HCT116 (cell line): ENCODE measurements at regions not wholly inside any gene's neighbourhood (a gene's known extent, or its start where the extent isn't known, plus 50 kb on each side); places are given as distances from the start of the nearest gene placed in this dataset.

Experiments
- ATAC-seq: fragments of 200-7000 bp; cut with Tn5 transposase; 2 replicates; pipeline ENCODE4 v1.9.1; 2020; ENCODE audit warnings: mild to moderate bottlenecking, moderate library complexity
- BruUV-seq: library from RNA; stranded (reverse); fragments of 400-500 nt; replicated peaks from 2 replicates; lab custom pipeline; 2021; lab: Mats Ljungman, UMichigan
- CTCF ChIA-PET: fragments of 300-600 bp; sonication (Branson Sonifier 250); formaldehyde crosslinking; loops from one replicate; lab custom pipeline; 2021; ENCODE audit warnings: antibody characterized with exemption; lab: Charles Lee
- POLR2A ChIA-PET: fragments of 300-600, 350-600 bp; sonication (Branson Sonifier 250); formaldehyde crosslinking; loops from one replicate; lab custom pipeline; 2021; ENCODE audit warnings: antibody characterized with exemption; lab: Charles Lee
- RAD21 ChIA-PET, 2 experiments: fragments of 300-600 bp; sonication (Branson Sonifier 250); formaldehyde crosslinking; loops; one replicate each; lab custom pipeline; 2023; ENCODE audit warnings: low total read pairs in 2 of 2; ENCODE audit not compliant: uncharacterized antibody in 2 of 2, unreplicated experiment in 2 of 2, low non-redundant PET in 1 of 2; lab: Charles Lee
- DNase-seq: peaks from one replicate; pipeline ENCODE4 v3.0.0-alpha.2; 2010; ENCODE audit warnings: low read depth, low spot score
- H2AFZ ChIP-seq: fragments of 200-600 bp; shearing (Covaris generic), sonication (generic); 2 replicates; pipeline ENCODE4 v1.6.1; 2017; ENCODE audit warnings: low read depth, mixed run types, mixed read lengths, antibody characterized with exemption, low read length; ENCODE audit not compliant: poor library complexity, severe bottlenecking
- H3K27ac ChIP-seq: 2 replicates; pipeline ENCODE4 v1.5.1; 2012; ENCODE audit warnings: low read depth, low read length
- H3K27me3 ChIP-seq: fragments of 200-600 bp; sonication (generic); 2 replicates; pipeline ENCODE4 v1.6.1; 2016; ENCODE audit warnings: mixed run types, low read length, mixed read lengths; ENCODE audit not compliant: insufficient read depth
- H3K36me3 ChIP-seq, 2 experiments: fragments of 200-500 bp in 1 of 2; fragments of 200-600 bp in 1 of 2; sonication (Bioruptor generic) in 1 of 2; sonication (generic) in 1 of 2; 2 replicates each; pipeline versions ENCODE4 v1.5.1 to v1.6.1; 2014 to 2016; ENCODE audit warnings: low read length in 2 of 2, inconsistent platforms in 1 of 2, mixed read lengths in 1 of 2, mixed run types in 1 of 2; ENCODE audit not compliant: insufficient read depth in 2 of 2, control insufficient read depth in 1 of 2
- H3K4me1 ChIP-seq, 2 experiments: fragments of 200-600 bp in 1 of 2; sonication (generic) in 1 of 2; 2 replicates each; pipeline versions ENCODE4 v1.5.1 to v1.6.1; 2012 to 2017; ENCODE audit warnings: low read length in 2 of 2, inconsistent platforms in 1 of 2, mild to moderate bottlenecking in 1 of 2, mixed read lengths in 1 of 2, mixed run types in 1 of 2, moderate library complexity in 1 of 2; ENCODE audit not compliant: insufficient read depth in 2 of 2, control insufficient read depth in 1 of 2
- H3K4me2 ChIP-seq: fragments of 200-600 bp; sonication (generic); 2 replicates; pipeline ENCODE4 v1.6.1; 2017; ENCODE audit warnings: mixed run types, low read length, mixed read lengths
- H3K4me3 ChIP-seq, 2 experiments: fragments of 200-600 bp in 1 of 2; sonication (generic) in 1 of 2; replicated peaks in 1 of 2; 2 replicates each; pipeline ENCODE4 v1.5.1; 2011 to 2016; ENCODE audit warnings: low read length in 2 of 2, control low read depth in 1 of 2, low read depth in 1 of 2, mild to moderate bottlenecking in 1 of 2, mixed read lengths in 1 of 2, mixed run types in 1 of 2
- H3K79me2 ChIP-seq: fragments of 200-600 bp; sonication (generic); 2 replicates; pipeline ENCODE4 v1.6.1; 2017; ENCODE audit warnings: mild to moderate bottlenecking, mixed run types, low read length, moderate library complexity, mixed read lengths; ENCODE audit not compliant: insufficient read depth
- H3K9ac ChIP-seq: fragments of 200-600 bp; sonication (generic); 2 replicates; pipeline ENCODE4 v1.6.1; 2016; ENCODE audit warnings: low read length, mixed read lengths
- H3K9me2 ChIP-seq: fragments of 200-600 bp; sonication (generic), shearing (Covaris generic); 2 replicates; pipeline ENCODE4 v1.6.1; 2017; ENCODE audit warnings: mixed run types, mild to moderate bottlenecking, moderate library complexity; ENCODE audit not compliant: insufficient read depth
- H3K9me3 ChIP-seq, 2 experiments: fragments of 200-500 bp in 1 of 2; fragments of 200-600 bp in 1 of 2; sonication (Bioruptor generic) in 1 of 2; sonication (generic) in 1 of 2; 2 replicates each; pipeline ENCODE4 v1.6.1; 2014 to 2017; ENCODE audit warnings: low read length in 2 of 2, mixed read lengths in 2 of 2, inconsistent platforms in 1 of 2, low read depth in 1 of 2, mild to moderate bottlenecking in 1 of 2, mixed run types in 1 of 2, moderate library complexity in 1 of 2; ENCODE audit not compliant: control insufficient read depth in 1 of 2, insufficient read depth in 1 of 2
- H4K20me1 ChIP-seq: fragments of 200-600 bp; sonication (generic), shearing (Covaris generic); 2 replicates; pipeline ENCODE4 v1.6.1; 2017; ENCODE audit warnings: mixed run types, mild to moderate bottlenecking, moderate library complexity; ENCODE audit not compliant: insufficient read depth
- CEBPB ChIP-seq: IDR thresholded peaks from 2 replicates; pipeline ENCODE4 v1.6.1; 2012; ENCODE audit warnings: low read depth
- EGR1 ChIP-seq: IDR thresholded peaks from 2 replicates; pipeline ENCODE4 v1.6.1; 2012; ENCODE audit warnings: low read depth
- ELF1 ChIP-seq: IDR thresholded peaks from 2 replicates; pipeline ENCODE4 v1.6.1; 2012; ENCODE audit warnings: low read depth, borderline replicate concordance
- EZH2 ChIP-seq: fragments of 200-600 bp; sonication (generic); IDR thresholded peaks from 2 replicates; pipeline ENCODE4 v1.6.1; 2017; ENCODE audit warnings: antibody characterized with exemption, mixed run types
- EZH2phosphoT487 ChIP-seq: fragments of 200-600 bp; IDR thresholded peaks from 2 replicates; pipeline ENCODE4 v1.6.1; 2018; ENCODE audit warnings: antibody characterized with exemption, borderline replicate concordance
- FOSL1 ChIP-seq: IDR thresholded peaks from 2 replicates; pipeline ENCODE4 v1.6.1; 2012; ENCODE audit warnings: low read depth
- JUND ChIP-seq: IDR thresholded peaks from 2 replicates; pipeline ENCODE4 v1.6.1; 2012
- POLR2A ChIP-seq: IDR thresholded peaks from 2 replicates; pipeline ENCODE4 v1.7.0; 2011; ENCODE audit warnings: borderline replicate concordance; ENCODE audit not compliant: insufficient read depth, insufficient read length; ENCODE audit errors: extremely low read depth
- POLR2AphosphoS5 ChIP-seq: IDR thresholded peaks from 2 replicates; pipeline ENCODE4 v1.6.1; 2011; ENCODE audit warnings: mild to moderate bottlenecking, low read depth, low read length, moderate library complexity
- RAD21 ChIP-seq: IDR thresholded peaks from 2 replicates; pipeline ENCODE4 v1.6.1; 2012; ENCODE audit warnings: low read depth, mild to moderate bottlenecking
- SIN3A ChIP-seq: IDR thresholded peaks from 2 replicates; pipeline ENCODE4 v1.6.1; 2012; ENCODE audit warnings: low read depth
- SP1 ChIP-seq: IDR thresholded peaks from 2 replicates; pipeline ENCODE4 v1.6.1; 2012; ENCODE audit warnings: low read depth
- SRF ChIP-seq: IDR thresholded peaks from 2 replicates; pipeline ENCODE4 v1.6.1; 2012; ENCODE audit warnings: low read depth
- TCF7L2 ChIP-seq: IDR thresholded peaks from 2 replicates; pipeline ENCODE4 v1.7.0; 2011; ENCODE audit warnings: borderline replicate concordance, inconsistent platforms; ENCODE audit not compliant: insufficient read depth, insufficient read length; ENCODE audit errors: extremely low read depth
- YY1 ChIP-seq: IDR thresholded peaks from 2 replicates; pipeline ENCODE4 v1.6.1; 2011; ENCODE audit warnings: low read length, low read depth, moderate library complexity, mild to moderate bottlenecking; ENCODE audit not compliant: insufficient replicate concordance; ENCODE audit errors: extremely low read depth
- ZFX ChIP-seq: fragments of 450-650 bp; IDR thresholded peaks from 2 replicates; pipeline ENCODE4 v1.6.1; 2017
- intact Hi-C: fragments of 100-400 bp; cut with micrococcal nuclease; formaldehyde crosslinking; loops from 2 replicates; pipeline ENCODE4 v1.10.0; 2022
- TF ChIP-seq, protein P1 (sequence below): IDR thresholded peaks from 2 replicates; pipeline ENCODE4 v1.6.1; 2012
- TF ChIP-seq, protein P2 (sequence below): IDR thresholded peaks from 2 replicates; pipeline ENCODE4 v1.6.1; 2011; ENCODE audit warnings: mild to moderate bottlenecking, low read length, moderate library complexity; ENCODE audit not compliant: insufficient replicate concordance; ENCODE audit errors: extremely low read depth
- TF ChIP-seq, protein P3 (sequence below): IDR thresholded peaks from 2 replicates; pipeline ENCODE4 v1.6.1; 2012

DNA sequence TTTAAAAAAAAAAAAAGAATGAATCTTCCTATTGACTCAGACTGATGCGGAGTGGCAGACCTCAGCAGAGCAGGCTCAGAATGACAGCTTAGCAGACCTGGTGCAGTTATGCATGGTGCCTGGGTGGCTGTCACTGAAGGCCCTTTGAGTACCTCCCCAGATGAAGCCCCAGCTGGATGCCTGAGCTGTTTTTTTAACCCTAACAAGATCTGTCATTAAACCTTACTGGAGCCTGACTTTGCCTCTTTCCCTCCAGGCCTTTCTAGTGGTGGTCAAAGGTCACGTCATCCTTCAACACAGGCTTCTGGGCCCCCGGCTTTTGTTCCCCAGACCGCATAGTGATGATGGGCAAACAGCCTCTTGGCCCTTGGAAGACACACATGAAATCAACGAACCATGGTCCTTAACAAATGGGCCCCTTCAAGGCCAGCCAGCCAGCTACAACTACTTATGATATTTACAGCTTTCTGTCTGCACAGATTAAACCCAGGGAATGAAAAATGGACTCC is 138.3 kb upstream of the CYP1B1 start:
- no peak overlapping the region for H3K4me3 ChIP-seq
- H4K20me1 ChIP-seq = no peaks in the 10 kb centered on the region
- no peak for DNase-seq
- H3K9me2 ChIP-seq = no peaks in the 10 kb centered on the region
- peaks cover 5 to 6% of the 10 kb centered on the region in 2 experiments; a peak in 2 of 4 replicates for H3K4me1 ChIP-seq
- no peak overlapping the region for H2AFZ ChIP-seq
- no peak overlapping the region for H3K27ac ChIP-seq
- no peaks in the 10 kb centered on the region for H3K36me3 ChIP-seq
- POLR2A ChIA-PET = no interaction called here
- RAD21 ChIA-PET = no interaction called here
- ATAC-seq = no peak
- intact Hi-C loops = no loop called here
- CTCF ChIA-PET = no interaction called here
- BruUV-seq = no TSS peak
- H3K79me2 ChIP-seq = no peaks in the 10 kb centered on the region
- H3K9ac ChIP-seq = no peak overlapping the region
- H3K9me3 ChIP-seq = no peaks in the 10 kb centered on the region
- no peak overlapping the region for H3K4me2 ChIP-seq
- TF ChIP-seq EZH2phosphoT487 (no peak), POLR2A (no peak), EZH2 (no peak), SP1 (no peak), CEBPB (no peak), YY1 (no peak), SRF (no peak), POLR2AphosphoS5 (no peak), ELF1 (no peak), JUND (no peak), RAD21 (no peak), SIN3A (no peak), EGR1 (no peak), FOSL1 (no peak), ZFX (no peak), TCF7L2 (no peak)
- TF ChIP-seq, protein P1, sequence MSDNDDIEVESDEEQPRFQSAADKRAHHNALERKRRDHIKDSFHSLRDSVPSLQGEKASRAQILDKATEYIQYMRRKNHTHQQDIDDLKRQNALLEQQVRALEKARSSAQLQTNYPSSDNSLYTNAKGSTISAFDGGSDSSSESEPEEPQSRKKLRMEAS = no peak
- TF ChIP-seq, protein P2, sequence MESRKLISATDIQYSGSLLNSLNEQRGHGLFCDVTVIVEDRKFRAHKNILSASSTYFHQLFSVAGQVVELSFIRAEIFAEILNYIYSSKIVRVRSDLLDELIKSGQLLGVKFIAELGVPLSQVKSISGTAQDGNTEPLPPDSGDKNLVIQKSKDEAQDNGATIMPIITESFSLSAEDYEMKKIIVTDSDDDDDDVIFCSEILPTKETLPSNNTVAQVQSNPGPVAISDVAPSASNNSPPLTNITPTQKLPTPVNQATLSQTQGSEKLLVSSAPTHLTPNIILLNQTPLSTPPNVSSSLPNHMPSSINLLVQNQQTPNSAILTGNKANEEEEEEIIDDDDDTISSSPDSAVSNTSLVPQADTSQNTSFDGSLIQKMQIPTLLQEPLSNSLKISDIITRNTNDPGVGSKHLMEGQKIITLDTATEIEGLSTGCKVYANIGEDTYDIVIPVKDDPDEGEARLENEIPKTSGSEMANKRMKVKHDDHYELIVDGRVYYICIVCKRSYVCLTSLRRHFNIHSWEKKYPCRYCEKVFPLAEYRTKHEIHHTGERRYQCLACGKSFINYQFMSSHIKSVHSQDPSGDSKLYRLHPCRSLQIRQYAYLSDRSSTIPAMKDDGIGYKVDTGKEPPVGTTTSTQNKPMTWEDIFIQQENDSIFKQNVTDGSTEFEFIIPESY = no peak
- TF ChIP-seq, protein P3, sequence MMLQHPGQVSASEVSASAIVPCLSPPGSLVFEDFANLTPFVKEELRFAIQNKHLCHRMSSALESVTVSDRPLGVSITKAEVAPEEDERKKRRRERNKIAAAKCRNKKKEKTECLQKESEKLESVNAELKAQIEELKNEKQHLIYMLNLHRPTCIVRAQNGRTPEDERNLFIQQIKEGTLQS = no peak
- no peaks in the 10 kb centered on the region for H3K27me3 ChIP-seq
